ENCODE measurements at regions not wholly inside any gene's neighbourhood (a gene's known extent, or its start where the extent isn't known, plus 50 kb on each side); places are given as distances from the start of the nearest gene placed in this dataset.
"Not testable (repeated sequence)": the region's sequence is repeated elsewhere in the genome, so short reads cannot be mapped to it uniquely, and the experiment has no call there.

- not testable (repeated sequence) for TF ChIP-seq CTCF (IDR thresholded peaks at IDR 0.05; ENCODE audit: insufficient read depth, low read length, poor library complexity, severe bottlenecking); EZH2phosphoT487 (conservative IDR thresholded peaks at IDR 0.05; ENCODE audit: low read length)
Observed at GRCh38 chr4:25511823-25512222, 134.8 kb downstream of the ANAPC4 start.
